GM12873 (cell line): ENCODE measurements at regions not wholly inside any gene's neighbourhood (a gene's known extent, or its start where the extent isn't known, plus 50 kb on each side); places are given as distances from the start of the nearest gene placed in this dataset.

Experiments
- CTCF ChIP-seq: IDR thresholded peaks from 2 replicates; pipeline ENCODE4 v1.5.1; 2012; ENCODE audit warnings: low read depth, mild to moderate bottlenecking, moderate library complexity, low read length, control low read depth; ENCODE audit not compliant: insufficient read depth; ENCODE audit errors: missing control alignments

- TF ChIP-seq CTCF = no peak
These were observed 274.7 kb downstream of the TTC6 start for GRCh38 chr14:37870170-37870569.

GRCh38 chr14:37870632-37871346 lies 275.4 kb downstream of the TTC6 start:
- no peak for TF ChIP-seq CTCF

GRCh38 chr14:37874429-37875109 lies 279.1 kb downstream of the TTC6 start:
- TF ChIP-seq CTCF = peak; percentile 95

- no peak for TF ChIP-seq CTCF
These were observed 292.8 kb downstream of the TTC6 start for GRCh38 chr14:37888234-37888633.

GRCh38 chr14:37889087-37889486 lies 293.7 kb downstream of the TTC6 start:
- no peak for TF ChIP-seq CTCF

GRCh38 chr14:37890095-37890494 lies 294.7 kb downstream of the TTC6 start:
- TF ChIP-seq CTCF = no peak

- no peak for TF ChIP-seq CTCF
These were observed 299.0 kb downstream of the TTC6 start for GRCh38 chr14:37894463-37894862.
